Osteoblast (primary cell): ENCODE measurements at regions not wholly inside any gene's neighbourhood (a gene's known extent, or its start where the extent isn't known, plus 50 kb on each side); places are given as distances from the start of the nearest gene placed in this dataset.

Experiments
- DNase-seq: peaks from one replicate; pipeline ENCODE4 v3.0.0; 2011; ENCODE audit warnings: low spot score, mixed read lengths; ENCODE audit not compliant: insufficient read length; ENCODE audit errors: missing footprints
- H2AFZ ChIP-seq: 2 replicates; pipeline ENCODE4 v1.6.0; 2011; ENCODE audit warnings: mild to moderate bottlenecking, low read length
- H3K27ac ChIP-seq: 2 replicates; pipeline ENCODE4 v1.5.1; 2011; ENCODE audit warnings: mild to moderate bottlenecking, low read depth, low read length, moderate library complexity
- H3K27me3 ChIP-seq: 2 replicates; pipeline ENCODE4 v1.6.0; 2012; ENCODE audit warnings: mild to moderate bottlenecking, control low read depth, inconsistent platforms, low read length, moderate library complexity; ENCODE audit not compliant: insufficient read depth
- H3K36me3 ChIP-seq: 2 replicates; pipeline ENCODE4 v1.5.1; 2011; ENCODE audit warnings: mild to moderate bottlenecking, low read length, control low read depth, moderate library complexity; ENCODE audit not compliant: insufficient read depth
- H3K4me1 ChIP-seq: 2 replicates; pipeline ENCODE4 v1.5.1; 2011; ENCODE audit warnings: mild to moderate bottlenecking, low read length, control low read depth, moderate library complexity; ENCODE audit not compliant: insufficient read depth
- H3K4me2 ChIP-seq: 2 replicates; pipeline ENCODE4 v1.6.0; 2011; ENCODE audit warnings: mild to moderate bottlenecking, low read length; ENCODE audit not compliant: insufficient read depth
- H3K4me3 ChIP-seq: fragments of 200-600 bp; sonication (generic); 3 replicates; pipeline ENCODE4 v1.5.1; 2012; ENCODE audit warnings: mild to moderate bottlenecking, low read length, inconsistent platforms; ENCODE audit not compliant: insufficient read depth
- H3K79me2 ChIP-seq: 2 replicates; pipeline ENCODE4 v1.6.0; 2012; ENCODE audit warnings: mild to moderate bottlenecking, low read length, control low read depth, inconsistent platforms; ENCODE audit not compliant: insufficient read depth
- H3K9me3 ChIP-seq: 2 replicates; pipeline ENCODE4 v1.5.1; 2011; ENCODE audit warnings: low read depth, low read length, control low read depth
- H4K20me1 ChIP-seq: 2 replicates; pipeline ENCODE4 v1.6.0; 2012; ENCODE audit warnings: mild to moderate bottlenecking, low read length, control low read depth; ENCODE audit not compliant: insufficient read depth
- CTCF ChIP-seq: IDR thresholded peaks from 2 replicates; pipeline ENCODE4 v1.5.1; 2011; ENCODE audit warnings: mild to moderate bottlenecking, low read depth, low read length, moderate library complexity; ENCODE audit errors: extremely low read depth

DNA sequence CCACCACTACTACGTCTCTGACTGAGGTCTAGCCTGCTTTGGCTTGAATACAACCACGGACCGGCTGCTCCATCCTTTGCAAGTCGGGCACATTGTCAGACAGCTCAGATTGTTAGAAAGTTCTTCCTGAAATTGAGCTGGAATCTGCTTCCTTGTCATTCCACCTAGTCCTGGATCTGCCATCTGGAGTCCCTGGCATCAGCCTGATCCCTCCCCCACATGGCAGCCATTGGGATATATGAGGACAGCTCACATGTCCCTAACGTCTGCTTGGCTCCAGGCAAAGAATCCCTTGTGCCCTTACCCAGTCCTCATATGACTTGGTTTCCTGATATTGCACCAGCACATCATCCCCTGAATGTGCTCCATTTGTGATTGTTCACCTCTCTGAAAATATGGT is 56.3 kb upstream of the SYT6 start:
- Histone ChIP-seq H3K36me3 (no peaks in the 10 kb centered on the region), H2AFZ (no peak overlapping the region), H3K9me3 (no peaks in the 10 kb centered on the region), H3K4me3 (no peak overlapping the region), H4K20me1 (no peaks in the 10 kb centered on the region), H3K4me1 (no peaks in the 10 kb centered on the region), H3K27ac (no peak overlapping the region), H3K4me2 (no peak overlapping the region), H3K27me3 (peaks cover 37% of the 10 kb centered on the region), H3K79me2 (no peaks in the 10 kb centered on the region)
- TF ChIP-seq CTCF = no peak
- DNase-seq = peak; percentile 30

GRCh38 chr1:114208714-114209113 is 55.0 kb upstream of the SYT6 start:
- H4K20me1 ChIP-seq = no peaks in the 10 kb centered on the region
- H3K4me2 ChIP-seq = no peak overlapping the region
- H3K4me1 ChIP-seq = no peaks in the 10 kb centered on the region
- H3K36me3 ChIP-seq = no peaks in the 10 kb centered on the region
- peaks cover 33% of the 10 kb centered on the region for H3K27me3 ChIP-seq
- no peak overlapping the region for H3K27ac ChIP-seq
- H2AFZ ChIP-seq = no peak overlapping the region
- no peak for TF ChIP-seq CTCF
- H3K4me3 ChIP-seq = no peak overlapping the region
- DNase-seq = no peak
- H3K79me2 ChIP-seq = no peaks in the 10 kb centered on the region
- no peaks in the 10 kb centered on the region for H3K9me3 ChIP-seq

GRCh38 chr1:114208106-114208505 is 54.4 kb upstream of the SYT6 start:
- Histone ChIP-seq H3K27ac (no peak overlapping the region), H4K20me1 (no peaks in the 10 kb centered on the region), H3K4me1 (no peaks in the 10 kb centered on the region), H3K4me3 (no peak overlapping the region), H3K9me3 (no peaks in the 10 kb centered on the region), H3K36me3 (no peaks in the 10 kb centered on the region), H3K27me3 (peaks cover 28% of the 10 kb centered on the region), H2AFZ (no peak overlapping the region), H3K79me2 (no peaks in the 10 kb centered on the region), H3K4me2 (no peak overlapping the region)
- no peak for TF ChIP-seq CTCF
- no peak for DNase-seq

- H3K4me1 ChIP-seq = no peaks in the 10 kb centered on the region
- DNase-seq = no peak
- H2AFZ ChIP-seq = no peak overlapping the region
- no peaks in the 10 kb centered on the region for H4K20me1 ChIP-seq
- H3K4me3 ChIP-seq = no peak overlapping the region
- peaks cover 26% of the 10 kb centered on the region for H3K27me3 ChIP-seq
- no peak overlapping the region for H3K4me2 ChIP-seq
- H3K27ac ChIP-seq = no peak overlapping the region
- no peak for TF ChIP-seq CTCF
- no peaks in the 10 kb centered on the region for H3K36me3 ChIP-seq
- H3K79me2 ChIP-seq = no peaks in the 10 kb centered on the region
- no peaks in the 10 kb centered on the region for H3K9me3 ChIP-seq
These were observed 54.0 kb upstream of the SYT6 start for GRCh38 chr1:114207635-114208034.
